GM19395 (cell line): ENCODE measurements at regions not wholly inside any gene's neighbourhood (a gene's known extent, or its start where the extent isn't known, plus 50 kb on each side); places are given as distances from the start of the nearest gene placed in this dataset.
"Not testable (repeated sequence)": the region's sequence is repeated elsewhere in the genome, so short reads cannot be mapped to it uniquely, and the experiment has no call there.

ENCODE experiments used
- ATAC-seq: cut with Tn5 transposase; IDR thresholded peaks from one replicate; pipeline ENCODE4 v1.9.1; 2021; ENCODE audit warnings: mild to moderate bottlenecking, moderate library complexity; ENCODE audit not compliant: unreplicated experiment

GRCh38 chr1:234835239-234835638, 225.3 kb upstream of the IRF2BP2 start:
- no peak for ATAC-seq

- ATAC-seq: no peak
Measured at GRCh38 chr1:234833646-234834045, 223.7 kb upstream of the IRF2BP2 start.

GRCh38 chr1:234833118-234833517, 223.1 kb upstream of the IRF2BP2 start:
- ATAC-seq: no peak

- no peak for ATAC-seq
Measured at GRCh38 chr1:234827656-234828055, 217.7 kb upstream of the IRF2BP2 start.

GRCh38 chr1:234827181-234827580, 217.2 kb upstream of the IRF2BP2 start:
- no peak for ATAC-seq

GRCh38 chr1:234826352-234826751, 216.4 kb upstream of the IRF2BP2 start:
- no peak for ATAC-seq

- no peak for ATAC-seq
Measured at GRCh38 chr1:234825498-234826165, 215.7 kb upstream of the IRF2BP2 start.

- not testable (repeated sequence) for ATAC-seq
Measured at GRCh38 chr1:234824836-234825235, 214.9 kb upstream of the IRF2BP2 start.

- ATAC-seq: no peak
Measured at GRCh38 chr1:234823191-234824176, 213.5 kb upstream of the IRF2BP2 start.

- ATAC-seq: no peak
Measured at GRCh38 chr1:234821840-234822239, 211.9 kb upstream of the IRF2BP2 start.

GRCh38 chr1:234820597-234820996, 210.6 kb upstream of the IRF2BP2 start:
- ATAC-seq: no peak

- not testable (repeated sequence) for ATAC-seq
Measured at GRCh38 chr1:234819845-234820244, 209.9 kb upstream of the IRF2BP2 start.

- ATAC-seq: not testable (repeated sequence)
Measured at GRCh38 chr1:234818040-234818387, 208.0 kb upstream of the IRF2BP2 start.

- ATAC-seq: not testable (repeated sequence)
Measured at GRCh38 chr1:234817313-234818039, 207.5 kb upstream of the IRF2BP2 start.

- ATAC-seq: not testable (repeated sequence)
Measured at GRCh38 chr1:234816864-234817263, 206.9 kb upstream of the IRF2BP2 start.

GRCh38 chr1:234816186-234816851, 206.3 kb upstream of the IRF2BP2 start:
- not testable (repeated sequence) for ATAC-seq

- ATAC-seq: not testable (repeated sequence)
Measured at GRCh38 chr1:234815295-234815815, 205.4 kb upstream of the IRF2BP2 start.

GRCh38 chr1:234814235-234814634, 204.3 kb upstream of the IRF2BP2 start:
- ATAC-seq: not testable (repeated sequence)

GRCh38 chr1:234811824-234812223, 201.8 kb upstream of the IRF2BP2 start:
- not testable (repeated sequence) for ATAC-seq

- ATAC-seq: not testable (repeated sequence)
Measured at GRCh38 chr1:234810726-234811125, 200.7 kb upstream of the IRF2BP2 start.
